Peyer's patch (tissue), 4 donors: ENCODE measurements at regions not wholly inside any gene's neighbourhood (a gene's known extent, or its start where the extent isn't known, plus 50 kb on each side); places are given as distances from the start of the nearest gene placed in this dataset.

Source experiments
- POLR2A ChIP-seq, 2 donors: fragments of 450-650 bp; IDR thresholded peaks; one replicate each; pipeline ENCODE4 v1.5.1; 2017; ENCODE audit warnings: antibody characterized with exemption in 2 of 2, mild to moderate bottlenecking in 2 of 2, moderate library complexity in 2 of 2
- TF ChIP-seq, protein P1 (sequence below), 6 experiments: fragments of 450-650 bp in 4 of 6; fragments of 200-600 bp in 2 of 6; sonication (generic) in 1 of 6; IDR thresholded peaks; one replicate each; pipeline ENCODE4 v1.5.1; 2017 to 2019; ENCODE audit warnings: antibody characterized with exemption in 6 of 6, mild to moderate bottlenecking in 3 of 6, moderate library complexity in 1 of 6

DNA sequence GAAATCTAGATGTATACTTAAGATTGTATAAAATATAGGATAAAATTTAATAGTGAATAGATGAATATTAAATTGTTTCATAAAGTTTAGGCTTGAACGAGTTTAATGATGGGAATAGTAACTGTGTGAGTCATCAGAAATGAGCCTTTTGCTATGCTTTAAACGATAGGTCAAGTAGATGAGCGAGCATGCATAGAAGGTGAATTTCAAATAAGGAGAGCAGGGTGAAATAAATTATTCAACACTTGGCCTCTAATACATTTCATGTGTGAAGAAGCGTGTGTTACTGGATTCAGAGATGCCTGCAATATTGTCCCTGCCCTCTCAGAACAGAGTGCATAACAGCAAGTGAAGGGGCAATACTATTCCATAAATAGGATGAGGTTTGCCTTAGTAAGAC is 74.4 kb upstream of the EYA4 start:
- TF ChIP-seq, protein P1, sequence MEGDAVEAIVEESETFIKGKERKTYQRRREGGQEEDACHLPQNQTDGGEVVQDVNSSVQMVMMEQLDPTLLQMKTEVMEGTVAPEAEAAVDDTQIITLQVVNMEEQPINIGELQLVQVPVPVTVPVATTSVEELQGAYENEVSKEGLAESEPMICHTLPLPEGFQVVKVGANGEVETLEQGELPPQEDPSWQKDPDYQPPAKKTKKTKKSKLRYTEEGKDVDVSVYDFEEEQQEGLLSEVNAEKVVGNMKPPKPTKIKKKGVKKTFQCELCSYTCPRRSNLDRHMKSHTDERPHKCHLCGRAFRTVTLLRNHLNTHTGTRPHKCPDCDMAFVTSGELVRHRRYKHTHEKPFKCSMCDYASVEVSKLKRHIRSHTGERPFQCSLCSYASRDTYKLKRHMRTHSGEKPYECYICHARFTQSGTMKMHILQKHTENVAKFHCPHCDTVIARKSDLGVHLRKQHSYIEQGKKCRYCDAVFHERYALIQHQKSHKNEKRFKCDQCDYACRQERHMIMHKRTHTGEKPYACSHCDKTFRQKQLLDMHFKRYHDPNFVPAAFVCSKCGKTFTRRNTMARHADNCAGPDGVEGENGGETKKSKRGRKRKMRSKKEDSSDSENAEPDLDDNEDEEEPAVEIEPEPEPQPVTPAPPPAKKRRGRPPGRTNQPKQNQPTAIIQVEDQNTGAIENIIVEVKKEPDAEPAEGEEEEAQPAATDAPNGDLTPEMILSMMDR (IDR thresholded peaks at IDR 0.05), result no peak
- no peak for TF ChIP-seq POLR2A (IDR thresholded peaks at IDR 0.05)
